ENCODE measurements at regions not wholly inside any gene's neighbourhood (a gene's known extent, or its start where the extent isn't known, plus 50 kb on each side); places are given as distances from the start of the nearest gene placed in this dataset.

DNA sequence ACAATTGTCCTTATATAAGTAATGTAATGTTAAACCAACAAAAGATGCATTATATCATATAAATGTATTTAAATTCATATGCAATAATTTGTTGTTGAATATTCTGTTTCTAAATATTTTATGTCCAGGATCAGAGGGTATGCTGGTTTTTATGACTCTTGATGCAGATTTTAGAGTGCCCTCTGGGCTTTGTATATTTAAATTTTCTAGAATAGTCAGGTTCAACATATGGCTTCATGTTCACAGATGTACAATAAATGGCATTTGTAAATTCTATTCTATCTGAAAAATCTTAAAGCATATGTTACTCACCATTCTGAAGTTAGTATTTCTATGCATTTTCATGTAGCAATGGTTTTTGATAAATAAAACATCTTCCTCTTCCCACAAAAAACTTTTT is 1555.4 kb downstream of the PCDH18 start:
- no peak overlapping the region for H3K4me2 ChIP-seq (ENCODE audit: low read length)
- H2AFZ ChIP-seq (ENCODE audit: low read length) = no peak overlapping the region
- no peaks in the 10 kb centered on the region for H3F3A ChIP-seq (ENCODE audit: insufficient read depth, low read length)
- no peak overlapping the region for H3K4me3 ChIP-seq (ENCODE audit: low read depth, low read length, poor library complexity, severe bottlenecking)
- no peak overlapping the region for H3K27ac ChIP-seq (ENCODE audit: low read depth, low read length, poor library complexity, severe bottlenecking)
- no peak overlapping the region for H3K9ac ChIP-seq (ENCODE audit: low read length)
- no peaks in the 10 kb centered on the region for H3K79me2 ChIP-seq (ENCODE audit: insufficient read depth, low read length)
- no peaks in the 10 kb centered on the region for H3K9me2 ChIP-seq (ENCODE audit: low read depth, low read length)
- no peak for TF ChIP-seq EZH2 (IDR thresholded peaks at IDR 0.05; ENCODE audit: borderline replicate concordance, low read length)
- TF ChIP-seq CTCF (IDR thresholded peaks at IDR 0.05; ENCODE audit: low read length) = no peak
- H3K27me3 ChIP-seq (ENCODE audit: insufficient read depth, low read length) = no peaks in the 10 kb centered on the region
- H3K4me1 ChIP-seq (ENCODE audit: insufficient read depth, low read length, severe bottlenecking) = no peaks in the 10 kb centered on the region
- no peaks in the 10 kb centered on the region for H3K36me3 ChIP-seq (ENCODE audit: insufficient read depth, low read length)
- no peaks in the 10 kb centered on the region for H4K20me1 ChIP-seq (ENCODE audit: insufficient read depth, low read length)
- no peaks in the 10 kb centered on the region for H3K9me3 ChIP-seq (ENCODE audit: low read length)

DNA sequence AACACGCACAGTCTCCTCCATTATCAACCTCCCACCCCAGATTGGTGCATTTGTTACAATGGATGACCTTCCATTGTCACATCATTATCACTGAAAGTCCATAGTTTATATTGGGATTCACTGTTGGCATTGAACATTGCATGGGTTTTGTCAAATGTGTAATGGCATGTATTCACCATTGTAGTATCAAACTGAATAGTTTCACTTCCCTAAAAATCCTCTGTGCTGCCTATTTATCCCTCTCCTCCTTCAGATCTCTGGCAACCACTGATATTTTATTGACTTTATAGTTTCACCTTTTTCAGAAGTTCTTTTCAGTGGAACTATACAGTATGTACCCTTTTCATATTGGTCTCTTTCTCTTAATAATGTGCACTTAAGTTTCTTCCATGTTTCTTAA is 1565.4 kb downstream of the PCDH18 start:
- TF ChIP-seq CTCF (IDR thresholded peaks at IDR 0.05; ENCODE audit: low read length) = no peak
- TF ChIP-seq EZH2 (IDR thresholded peaks at IDR 0.05; ENCODE audit: borderline replicate concordance, low read length) = no peak
- no peaks in the 10 kb centered on the region for H3K36me3 ChIP-seq (ENCODE audit: insufficient read depth, low read length)
- no peak overlapping the region for H3K4me2 ChIP-seq (ENCODE audit: low read length)
- no peaks in the 10 kb centered on the region for H3K9me3 ChIP-seq (ENCODE audit: low read length)
- H3K4me3 ChIP-seq (ENCODE audit: low read depth, low read length, poor library complexity, severe bottlenecking) = no peak overlapping the region
- H3F3A ChIP-seq (ENCODE audit: insufficient read depth, low read length) = no peaks in the 10 kb centered on the region
- H3K4me1 ChIP-seq (ENCODE audit: insufficient read depth, low read length, severe bottlenecking) = no peaks in the 10 kb centered on the region
- H3K27ac ChIP-seq (ENCODE audit: low read depth, low read length, poor library complexity, severe bottlenecking) = no peak overlapping the region
- no peaks in the 10 kb centered on the region for H3K79me2 ChIP-seq (ENCODE audit: insufficient read depth, low read length)
- H2AFZ ChIP-seq (ENCODE audit: low read length) = no peak overlapping the region
- no peak overlapping the region for H3K9ac ChIP-seq (ENCODE audit: low read length)
- H3K27me3 ChIP-seq (ENCODE audit: insufficient read depth, low read length) = no peaks in the 10 kb centered on the region
- H4K20me1 ChIP-seq (ENCODE audit: insufficient read depth, low read length) = no peaks in the 10 kb centered on the region
- H3K9me2 ChIP-seq (ENCODE audit: low read depth, low read length) = no peaks in the 10 kb centered on the region

GRCh38 chr4:135963009-135963408 is 1569.3 kb downstream of the PCDH18 start:
- no peak overlapping the region for H2AFZ ChIP-seq (ENCODE audit: low read length)
- H3K36me3 ChIP-seq (ENCODE audit: insufficient read depth, low read length) = no peaks in the 10 kb centered on the region
- no peaks in the 10 kb centered on the region for H3K79me2 ChIP-seq (ENCODE audit: insufficient read depth, low read length)
- no peak overlapping the region for H3K27ac ChIP-seq (ENCODE audit: low read depth, low read length, poor library complexity, severe bottlenecking)
- H3F3A ChIP-seq (ENCODE audit: insufficient read depth, low read length) = no peaks in the 10 kb centered on the region
- H4K20me1 ChIP-seq (ENCODE audit: insufficient read depth, low read length) = no peaks in the 10 kb centered on the region
- no peak for TF ChIP-seq EZH2 (IDR thresholded peaks at IDR 0.05; ENCODE audit: borderline replicate concordance, low read length)
- no peak for TF ChIP-seq CTCF (IDR thresholded peaks at IDR 0.05; ENCODE audit: low read length)
- H3K9ac ChIP-seq (ENCODE audit: low read length) = no peak overlapping the region
- no peaks in the 10 kb centered on the region for H3K4me1 ChIP-seq (ENCODE audit: insufficient read depth, low read length, severe bottlenecking)
- no peaks in the 10 kb centered on the region for H3K9me2 ChIP-seq (ENCODE audit: low read depth, low read length)
- H3K9me3 ChIP-seq (ENCODE audit: low read length) = no peaks in the 10 kb centered on the region
- H3K4me2 ChIP-seq (ENCODE audit: low read length) = no peak overlapping the region
- H3K4me3 ChIP-seq (ENCODE audit: low read depth, low read length, poor library complexity, severe bottlenecking) = no peak overlapping the region
- no peaks in the 10 kb centered on the region for H3K27me3 ChIP-seq (ENCODE audit: insufficient read depth, low read length)

All from OCI-LY1 (cell line).